Sciatic nerve (tissue), 2 donors: ENCODE measurements at regions not wholly inside any gene's neighbourhood (a gene's known extent, or its start where the extent isn't known, plus 50 kb on each side); places are given as distances from the start of the nearest gene placed in this dataset.
A peak's percentile ranks its signal among the peaks of the same experiment; 100 is the strongest.

Source experiments
- ATAC-seq: fragments of 200-7000 bp; cut with Tn5 transposase; one replicate; pipeline ENCODE4 v1.9.1; 2020; ENCODE audit warnings: mild to moderate bottlenecking, moderate library complexity
- DNase-seq: peaks from one replicate; pipeline ENCODE4 v3.0.0-alpha.2; 2020; ENCODE audit warnings: low spot score
- intact Hi-C: fragments of 100-400 bp; cut with DNase I; formaldehyde crosslinking; loops from one replicate; pipeline ENCODE4 v1.14.2; 2022
- donor health status: DM: no; HTN: no; CAD: no.
- donor health status: DM: no; HTN: no; CAD: no.

DNA sequence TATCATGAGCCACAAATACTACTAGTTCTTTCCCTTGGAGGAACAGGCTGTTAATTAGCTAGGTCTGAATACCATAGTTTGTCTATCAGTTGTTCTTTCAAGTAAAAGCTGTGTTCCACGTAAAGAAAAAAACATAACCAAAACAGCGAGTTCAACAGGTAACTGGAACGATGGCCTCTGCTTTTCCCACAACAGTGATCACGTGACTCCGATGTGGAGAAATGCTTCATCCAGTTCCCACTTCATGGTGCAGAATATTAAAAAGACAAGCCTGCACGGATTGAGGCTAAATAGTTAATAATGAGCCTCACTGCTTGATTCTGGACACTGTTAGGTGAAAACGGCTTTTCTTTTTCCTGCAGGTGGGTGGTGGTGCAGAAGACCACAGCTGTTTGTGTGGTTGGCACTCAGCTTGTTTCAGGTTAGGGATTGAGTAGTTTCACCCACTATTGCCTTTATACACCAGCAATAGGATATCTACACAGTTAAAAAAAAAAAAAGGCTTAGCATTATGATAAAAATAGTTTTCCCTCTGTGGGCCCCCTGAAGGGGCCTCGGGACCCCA is 88.1 kb downstream of the DACT2 start:
- DNase-seq (no peak), ATAC-seq (no peak)
- intact Hi-C loops, result no loop called here

DNA sequence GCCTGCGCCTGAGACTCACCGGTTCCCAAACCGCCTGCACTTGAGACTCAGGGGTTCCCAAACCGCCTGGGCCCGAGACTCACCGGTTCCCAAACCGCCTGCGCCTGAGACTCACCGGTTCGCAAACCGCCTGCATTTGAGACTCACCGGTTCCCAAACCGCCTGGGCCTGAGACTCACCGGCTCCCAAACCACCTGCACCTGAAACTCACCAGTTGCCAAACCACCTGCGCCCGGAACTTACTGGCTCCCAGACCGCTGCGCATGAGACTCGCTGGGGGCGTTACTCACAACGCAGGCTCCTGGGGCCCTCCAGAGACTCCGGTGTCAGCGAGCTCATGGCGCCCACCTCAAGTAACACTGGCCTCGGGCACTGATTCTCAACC is 90.2 kb downstream of the DACT2 start:
- ATAC-seq (no peak), DNase-seq (no peak)
- intact Hi-C loops, result no loop called here

DNA sequence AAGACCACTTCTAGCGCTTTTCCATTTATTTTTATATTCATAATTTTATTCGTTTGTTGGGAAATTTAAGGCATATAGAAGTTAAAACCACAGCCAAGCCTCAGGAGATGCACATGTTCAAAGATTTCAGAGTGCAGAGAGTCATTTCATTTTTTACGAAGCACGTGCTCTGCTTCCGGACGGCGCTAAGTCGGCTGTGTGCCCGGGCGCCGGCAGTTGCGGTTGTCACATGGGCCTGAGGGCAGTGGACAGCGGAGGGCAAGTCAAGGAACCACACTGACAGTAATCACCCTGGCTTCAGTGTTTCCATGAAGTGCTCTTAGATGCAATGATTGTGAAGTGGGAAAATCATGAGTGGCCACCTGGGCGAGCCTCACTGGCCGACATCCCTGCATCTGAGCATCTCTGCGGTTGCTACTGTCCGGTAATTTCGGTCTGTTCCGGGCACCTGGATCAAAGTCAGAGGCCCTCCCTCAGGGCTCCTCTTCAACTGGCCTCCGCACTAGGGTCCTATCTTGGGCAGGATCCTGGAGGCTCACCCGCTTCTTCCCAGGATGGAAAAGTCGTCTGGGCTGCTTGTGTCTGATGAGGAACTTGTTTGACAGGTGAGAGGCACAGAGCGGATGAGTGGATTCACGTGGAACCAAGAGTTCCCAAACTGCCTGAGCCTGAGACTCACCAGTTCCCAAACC is 90.8 kb downstream of the DACT2 start:
- DNase-seq (no peak), ATAC-seq (no peak)
- intact Hi-C loops, result no loop called here

DNA sequence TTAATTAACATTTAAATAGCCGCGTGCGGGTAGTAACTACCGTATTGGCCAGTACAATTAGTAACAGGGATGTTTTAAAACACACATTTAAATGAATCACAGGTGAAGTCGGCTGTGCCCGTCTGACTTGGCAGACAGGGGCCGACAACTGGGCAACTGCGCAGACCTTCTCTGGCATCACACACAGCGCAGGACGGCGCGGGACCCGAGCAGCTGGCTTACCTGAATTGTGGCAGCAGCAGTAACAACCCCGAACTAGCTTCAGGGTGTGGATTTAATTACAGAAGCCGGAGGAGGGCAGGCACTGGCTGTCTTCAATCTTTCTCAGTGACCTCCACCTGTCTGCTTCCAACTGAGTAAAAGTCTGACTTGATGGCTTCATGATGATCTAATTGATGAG is 91.7 kb downstream of the DACT2 start:
- DNase-seq, result no peak
- intact Hi-C loops, result no loop called here
- no peak for ATAC-seq

DNA sequence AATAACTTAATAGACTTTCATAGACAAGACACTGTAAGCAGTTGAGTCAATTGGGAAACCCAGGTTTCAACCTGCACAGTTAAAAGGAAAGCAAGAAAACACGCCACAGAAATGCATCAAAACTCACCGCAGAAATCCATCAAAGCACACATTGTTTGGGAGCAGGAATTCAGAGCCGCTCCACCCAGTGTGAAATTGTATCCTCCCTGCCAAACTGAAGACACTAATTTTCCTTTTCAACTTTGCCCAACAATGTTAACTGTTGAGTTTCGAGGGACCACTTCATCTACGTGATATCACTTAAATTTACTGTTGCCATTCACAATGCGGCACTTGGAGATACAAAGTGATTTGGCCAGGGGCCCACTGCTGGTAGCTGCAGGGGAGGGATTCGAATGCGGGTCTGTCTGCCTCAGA is 92.7 kb downstream of the DACT2 start:
- no peak for DNase-seq
- intact Hi-C loops, result no loop called here
- peak; percentile 56 for ATAC-seq

DNA sequence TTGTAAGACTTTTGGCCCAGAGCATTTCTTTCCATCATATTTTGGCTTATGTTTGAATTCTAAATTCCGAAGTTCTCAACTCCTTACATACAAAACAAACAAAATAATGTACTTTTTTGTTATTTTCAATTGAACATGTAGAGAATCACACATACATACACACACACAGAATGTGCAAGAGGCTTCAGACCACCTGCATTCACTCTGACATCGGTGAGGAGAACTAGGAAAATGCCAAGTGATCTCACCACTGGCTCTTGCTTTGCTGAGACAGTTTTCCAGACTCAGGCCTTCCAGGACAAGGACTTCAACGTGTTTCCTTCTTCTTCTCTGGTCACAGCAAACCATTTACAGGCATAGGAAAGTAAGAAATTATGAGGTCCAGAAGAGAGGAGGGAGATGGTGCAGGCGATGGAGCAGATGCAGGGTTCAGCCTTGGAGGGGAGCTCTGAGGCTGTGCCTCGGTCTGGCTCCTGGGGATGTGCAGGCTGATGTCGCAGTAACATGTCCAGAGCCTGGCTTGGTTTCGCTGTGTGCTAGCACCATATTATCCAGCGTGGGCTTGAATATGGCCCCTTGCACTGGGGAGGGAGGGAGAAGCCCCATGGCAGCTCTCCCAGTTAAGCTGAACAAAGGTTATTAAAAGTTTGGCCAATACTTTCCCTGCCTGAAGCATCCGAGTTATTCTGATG is 93.4 kb downstream of the DACT2 start:
- ATAC-seq (peak; percentile 23), DNase-seq (no peak)
- intact Hi-C loops, result no loop called here

DNA sequence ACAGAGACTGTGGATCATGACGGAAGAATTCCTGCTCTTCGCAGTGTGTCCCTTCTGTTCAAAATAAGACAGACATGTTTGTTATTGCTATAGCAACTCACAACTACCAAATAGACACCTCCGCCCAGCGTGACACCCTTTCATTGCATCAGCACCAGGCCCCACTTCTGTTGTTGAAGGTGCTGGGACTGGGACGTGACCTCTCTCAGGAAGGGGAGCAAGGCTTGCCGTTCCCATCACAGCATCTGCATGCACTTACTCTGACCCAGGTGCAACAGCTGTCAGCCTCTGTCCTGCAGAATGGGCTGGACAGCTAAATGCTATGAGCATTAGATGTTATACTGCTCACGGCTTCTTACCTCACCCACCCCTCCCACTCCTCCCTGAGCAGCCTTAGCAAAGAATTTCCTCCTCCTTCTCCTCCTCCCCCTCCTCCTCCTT is 94.1 kb downstream of the DACT2 start:
- DNase-seq (no peak), ATAC-seq (peak; percentile 34)
- intact Hi-C loops, result no loop called here

DNA sequence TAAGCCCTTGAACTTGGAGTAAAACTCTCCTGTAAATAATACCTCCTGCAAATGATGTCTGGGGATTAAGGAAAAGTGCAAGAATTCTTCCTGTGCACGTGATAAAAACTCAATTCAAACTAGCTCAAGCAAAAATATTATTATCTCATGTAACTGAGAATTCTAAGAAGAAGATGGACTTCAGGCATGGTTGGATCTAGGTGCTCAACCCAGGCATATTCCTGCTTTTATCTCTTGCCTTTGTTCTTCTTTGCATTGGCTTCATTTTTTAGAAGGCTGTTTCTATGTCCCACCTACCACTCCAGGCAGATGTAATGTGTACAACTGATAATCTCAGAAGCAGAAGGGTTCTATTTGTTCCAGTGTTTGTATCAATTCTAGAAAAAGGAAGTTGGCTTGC is 95.8 kb downstream of the DACT2 start:
- intact Hi-C loops, result no loop called here
- ATAC-seq, result no peak
- DNase-seq, result no peak

DNA sequence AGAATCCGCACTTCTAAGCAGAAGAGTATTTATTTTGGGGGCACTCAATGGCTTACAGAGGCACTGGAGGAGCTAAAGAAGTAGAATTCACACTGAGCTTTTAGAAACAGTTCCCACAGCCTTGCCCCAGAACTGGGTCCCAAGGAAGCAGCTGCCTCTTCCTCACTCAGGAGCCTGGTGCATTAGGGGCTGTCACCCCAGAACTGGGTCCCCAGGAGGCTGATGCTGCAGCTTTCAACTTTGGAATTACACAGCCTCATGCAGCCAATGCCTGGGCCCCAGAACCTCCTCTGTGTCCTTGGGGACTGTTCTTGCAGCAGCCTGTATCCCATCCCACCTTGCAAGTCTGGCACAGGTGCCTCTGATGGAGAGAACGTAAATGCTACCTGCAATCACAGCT is 96.4 kb downstream of the DACT2 start:
- DNase-seq (no peak), ATAC-seq (no peak)
- intact Hi-C loops, result no loop called here

DNA sequence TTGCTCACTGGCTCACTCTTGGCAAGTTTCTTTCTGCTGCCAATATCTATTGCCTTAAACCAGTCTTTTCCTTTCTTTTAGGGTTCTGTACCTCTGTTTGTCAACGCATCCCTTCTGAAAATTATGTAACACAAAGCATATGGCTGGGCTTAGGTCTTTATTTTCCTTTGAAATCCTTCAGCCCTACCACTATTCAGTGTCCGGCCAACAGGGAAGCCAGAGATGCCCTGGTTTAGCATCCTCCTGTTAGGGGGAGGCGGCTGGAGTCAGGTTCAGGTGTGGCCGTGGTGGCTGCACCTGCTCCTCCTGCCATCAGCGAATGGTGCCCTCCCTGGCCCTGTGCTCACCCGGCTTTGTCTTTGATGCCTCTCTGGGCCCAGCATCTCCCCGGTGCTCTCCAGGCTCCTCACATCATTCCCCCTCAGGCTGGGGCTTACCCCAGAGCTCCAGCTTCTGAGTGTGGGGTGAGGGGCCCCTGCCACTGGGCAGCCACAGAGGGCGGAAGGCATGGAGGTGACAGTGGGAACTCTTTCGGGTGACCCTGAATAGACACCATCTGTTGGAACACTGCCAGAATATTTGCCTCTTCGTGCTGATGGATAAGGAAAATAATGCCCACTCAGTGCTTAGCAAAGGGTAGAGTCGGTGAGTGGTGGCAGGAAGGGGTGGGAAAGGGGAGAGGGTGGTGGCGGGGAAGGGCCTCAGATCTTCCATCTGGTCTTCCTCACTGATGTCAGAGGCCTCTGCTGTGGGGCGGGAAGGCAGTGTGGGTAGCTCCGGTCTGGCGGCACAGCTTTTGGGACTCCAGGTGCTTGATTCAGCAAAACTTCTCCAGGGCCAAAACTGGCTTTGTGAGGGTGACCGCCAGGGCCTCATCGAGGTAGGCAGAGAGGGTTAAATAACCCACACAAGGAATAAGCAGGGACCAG is 97.2 kb downstream of the DACT2 start:
- ATAC-seq, result no peak
- intact Hi-C loops, result no loop called here
- DNase-seq, result no peak

DNA sequence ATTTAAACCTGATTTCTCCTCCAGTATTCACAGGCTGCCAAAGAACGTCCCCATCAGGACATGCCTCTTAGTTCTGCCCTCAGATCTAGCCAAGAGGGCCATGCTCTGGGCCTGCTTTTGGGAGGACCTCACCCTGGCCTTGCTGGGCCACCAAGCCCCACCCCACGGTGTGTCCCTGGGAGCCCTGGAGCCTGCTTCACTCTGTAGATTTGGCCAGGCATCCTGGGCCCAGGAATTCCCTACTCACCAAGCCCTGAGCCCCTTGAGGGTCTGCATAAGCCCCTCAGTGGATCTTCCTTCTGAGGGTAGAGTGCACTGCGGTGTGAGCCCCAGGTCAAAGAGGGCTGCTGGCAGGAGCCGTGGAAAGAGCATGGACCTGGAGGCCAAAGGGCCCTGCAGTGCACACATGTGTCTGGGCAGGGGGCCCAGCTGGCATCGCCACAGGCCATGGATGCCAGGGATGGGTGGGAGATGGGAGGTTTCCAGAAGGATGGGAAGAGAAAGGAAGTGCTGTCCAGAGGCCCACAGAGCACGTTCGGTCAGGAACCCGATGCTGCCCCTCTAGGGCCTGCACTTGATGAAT is 98.0 kb downstream of the DACT2 start:
- DNase-seq (no peak), ATAC-seq (no peak)
- intact Hi-C loops, result no loop called here

DNA sequence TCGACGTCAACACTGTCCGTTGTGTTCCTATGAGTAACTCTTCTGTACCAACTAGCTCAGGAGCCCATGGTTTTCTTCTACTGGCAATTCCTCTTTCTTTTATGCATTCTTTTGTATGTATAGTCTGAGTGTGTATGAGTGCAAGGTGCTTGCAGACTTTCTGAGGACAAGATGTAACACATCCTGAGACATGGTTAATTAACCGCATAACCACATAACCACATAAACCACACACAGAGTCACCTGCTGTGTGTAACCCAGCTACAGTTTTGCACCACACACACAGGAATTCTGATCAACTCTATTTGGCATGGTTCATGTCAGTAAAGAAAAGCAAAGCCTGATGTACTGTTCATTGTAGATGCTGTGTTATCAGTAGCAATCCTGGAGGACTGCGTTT is 98.6 kb downstream of the DACT2 start:
- DNase-seq, result no peak
- no peak for ATAC-seq
- intact Hi-C loops, result no loop called here

DNA sequence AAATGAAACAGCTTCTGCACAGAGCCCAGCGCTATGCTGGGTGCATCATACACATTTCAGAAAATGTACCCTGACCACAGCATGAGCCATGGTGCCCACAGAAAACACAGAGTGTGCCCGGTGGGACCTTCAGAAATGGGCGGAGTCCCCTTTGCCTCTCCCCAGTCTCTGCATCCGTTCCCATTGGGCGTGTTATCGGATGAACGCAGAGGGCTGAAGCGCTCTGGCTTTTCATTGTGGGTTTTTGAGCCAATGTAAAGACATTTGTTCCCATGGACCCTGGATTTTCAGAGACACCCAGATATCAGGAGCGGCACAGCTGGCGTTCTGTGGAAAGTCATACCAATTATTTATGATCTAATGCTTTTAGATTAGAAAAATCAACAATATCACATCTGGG is 99.8 kb downstream of the DACT2 start:
- no peak for DNase-seq
- intact Hi-C loops, result no loop called here
- ATAC-seq, result no peak

DNA sequence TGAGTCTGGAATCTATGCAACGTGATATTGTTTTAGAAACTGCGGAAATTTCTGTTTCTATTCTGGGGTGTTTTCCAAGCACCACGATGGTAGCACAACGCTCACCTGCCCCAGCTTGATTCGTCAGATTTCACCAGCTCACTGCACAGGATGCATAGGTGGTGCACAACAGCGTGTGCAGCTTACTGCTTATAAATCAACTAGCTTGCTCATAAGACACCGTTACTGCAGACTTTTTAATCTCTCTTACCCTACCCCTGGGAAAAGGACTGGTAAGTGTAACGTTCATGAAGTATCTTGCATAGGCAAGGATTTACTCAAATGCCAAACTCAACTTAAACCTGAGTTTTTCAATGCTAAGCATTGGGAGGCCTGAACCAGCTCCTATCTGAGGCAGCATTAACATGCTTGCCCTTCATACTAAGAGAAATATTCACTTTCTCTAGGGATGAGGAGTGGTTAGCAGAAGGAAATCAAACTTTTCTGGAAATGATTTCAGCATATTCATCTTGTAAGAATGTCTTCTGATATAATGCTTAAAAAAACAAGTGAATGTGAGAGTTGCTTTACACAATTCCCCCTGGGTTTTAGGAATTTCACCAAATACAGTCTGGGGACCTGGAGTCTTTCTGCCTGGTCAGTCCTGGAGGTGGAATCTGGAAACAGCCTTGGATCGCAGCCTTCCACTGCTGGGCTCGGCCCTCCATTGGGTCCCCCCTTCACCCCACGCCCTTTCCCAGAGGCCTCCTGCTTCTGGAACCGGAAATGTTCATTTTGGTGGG is 100.6 kb downstream of the DACT2 start:
- intact Hi-C loops, result no loop called here
- peak; percentile 71 for ATAC-seq
- no peak for DNase-seq

DNA sequence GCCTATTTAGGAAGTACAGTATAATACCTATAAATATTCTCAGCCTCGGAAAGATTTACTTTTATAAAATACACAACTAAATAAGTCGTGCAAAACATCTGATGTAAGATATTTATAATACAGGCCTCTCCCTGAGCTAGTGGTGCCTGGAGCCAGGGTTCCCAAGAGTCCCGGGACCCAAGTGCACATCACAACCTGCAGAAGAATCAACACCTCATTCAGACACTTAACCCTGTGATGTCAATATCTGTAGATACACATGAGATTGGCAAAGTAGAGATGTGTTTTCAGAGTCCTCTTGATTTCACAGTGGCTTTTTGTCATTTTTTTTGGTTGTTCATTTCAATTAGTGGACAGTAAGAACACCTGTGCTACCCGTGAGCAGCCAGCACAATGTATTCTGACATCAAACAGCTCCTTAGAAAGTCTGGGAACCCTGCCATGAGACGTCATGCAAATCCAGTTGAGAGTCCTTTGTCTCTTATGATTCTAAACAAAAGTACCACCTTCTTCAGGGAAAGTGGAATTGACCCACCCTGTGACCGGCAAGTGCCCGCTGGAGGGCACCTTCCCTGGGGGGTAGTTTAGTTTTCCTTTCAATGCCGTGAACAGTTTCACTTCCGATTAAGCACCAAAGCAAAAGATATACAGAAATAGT is 101.6 kb downstream of the DACT2 start:
- intact Hi-C loops, result no loop called here
- DNase-seq (no peak), ATAC-seq (no peak)

DNA sequence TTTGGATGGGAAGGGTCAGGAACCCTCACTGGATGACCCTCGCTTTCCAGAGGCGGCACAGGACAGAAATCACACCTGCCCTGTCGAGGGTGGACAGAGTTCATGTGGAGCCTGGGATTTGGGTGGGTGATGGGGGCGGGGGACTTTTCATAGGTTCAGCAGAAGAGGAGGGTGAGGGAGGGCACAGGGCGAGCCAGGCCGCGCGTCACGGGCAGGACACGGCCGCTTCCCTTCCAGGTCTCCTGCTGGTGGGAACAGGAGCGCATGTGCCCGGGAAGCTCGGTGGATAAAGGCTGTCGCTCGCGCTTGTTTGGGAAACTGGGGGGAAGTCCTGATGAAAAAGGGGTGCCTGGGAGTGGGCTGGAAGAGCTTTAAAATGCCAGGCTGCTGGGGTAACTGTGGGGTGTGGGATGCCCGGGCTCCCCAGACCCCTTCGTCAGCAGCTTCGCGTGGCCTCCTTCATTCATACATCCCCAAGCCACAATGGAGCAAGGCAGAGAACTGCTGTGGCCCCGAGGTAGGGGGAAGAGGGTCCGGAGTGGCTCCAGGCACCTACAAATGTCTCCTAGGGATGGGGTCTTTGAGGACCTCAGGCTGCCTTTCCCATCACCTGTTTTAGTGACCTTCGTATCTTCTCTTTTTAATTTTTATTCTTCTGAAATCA is 102.2 kb downstream of the DACT2 start:
- ATAC-seq (no peak), DNase-seq (no peak)
- intact Hi-C loops, result no loop called here

DNA sequence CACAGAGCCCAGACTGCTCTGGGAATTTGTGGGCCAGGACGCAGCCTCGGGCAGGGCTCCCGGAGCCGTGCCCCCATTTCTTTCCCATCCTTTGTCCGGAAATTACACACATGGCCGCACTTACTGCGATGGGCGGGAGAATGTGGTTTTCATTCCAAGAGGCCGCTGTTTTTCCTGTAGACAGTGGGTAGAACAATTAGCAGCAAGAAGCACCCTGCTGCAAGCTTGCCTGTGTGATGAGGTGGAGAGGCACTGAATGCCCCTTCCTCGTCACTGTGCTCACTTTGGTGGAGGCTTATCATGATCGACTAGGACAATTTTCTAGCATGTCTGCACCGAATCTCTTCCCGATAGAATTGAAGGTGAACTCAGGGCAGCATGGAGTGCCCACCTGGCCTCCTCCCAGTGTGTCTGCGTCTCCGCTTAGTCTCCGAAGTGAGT is 102.8 kb downstream of the DACT2 start:
- ATAC-seq, result peak; percentile 36
- intact Hi-C loops, result no loop called here
- no peak for DNase-seq

DNA sequence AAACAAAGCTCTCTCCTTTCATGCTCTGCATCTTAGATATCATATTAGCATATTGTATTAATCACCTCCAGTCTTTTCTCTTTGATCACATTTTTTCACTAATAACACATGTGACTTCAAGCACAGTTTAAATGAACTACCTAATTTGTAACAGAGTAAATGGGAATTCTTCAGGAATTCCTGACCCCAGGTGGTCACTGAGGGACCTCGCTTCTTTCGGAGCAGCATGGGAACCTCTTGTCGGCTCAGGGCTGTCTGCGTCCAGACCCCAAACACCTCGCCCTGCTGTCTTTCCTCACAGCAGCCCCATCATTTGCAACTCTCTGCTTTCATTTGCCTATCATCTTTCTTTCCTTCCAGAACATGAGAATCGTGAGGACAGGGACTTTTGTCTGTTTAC is 103.5 kb downstream of the DACT2 start:
- ATAC-seq (no peak), DNase-seq (no peak)
- intact Hi-C loops, result no loop called here
